ENCODE measurements at regions not wholly inside any gene's neighbourhood (a gene's known extent, or its start where the extent isn't known, plus 50 kb on each side); places are given as distances from the start of the nearest gene placed in this dataset.
A peak's percentile ranks its signal among the peaks of the same experiment; 100 is the strongest.
"Not testable (repeated sequence)": the region's sequence is repeated elsewhere in the genome, so short reads cannot be mapped to it uniquely, and the experiment has no call there.

- CTCF ChIA-PET, result interaction anchor here (0.8 to 1.2 kb wide), 2 partner anchors 68 to 639 kb away, joined by 3 read pairs; no protein-coding TSS in a partner anchor
Observed at GRCh38 chr14:106348873-106349540, 822.6 kb downstream of the TMEM121 start.

DNA sequence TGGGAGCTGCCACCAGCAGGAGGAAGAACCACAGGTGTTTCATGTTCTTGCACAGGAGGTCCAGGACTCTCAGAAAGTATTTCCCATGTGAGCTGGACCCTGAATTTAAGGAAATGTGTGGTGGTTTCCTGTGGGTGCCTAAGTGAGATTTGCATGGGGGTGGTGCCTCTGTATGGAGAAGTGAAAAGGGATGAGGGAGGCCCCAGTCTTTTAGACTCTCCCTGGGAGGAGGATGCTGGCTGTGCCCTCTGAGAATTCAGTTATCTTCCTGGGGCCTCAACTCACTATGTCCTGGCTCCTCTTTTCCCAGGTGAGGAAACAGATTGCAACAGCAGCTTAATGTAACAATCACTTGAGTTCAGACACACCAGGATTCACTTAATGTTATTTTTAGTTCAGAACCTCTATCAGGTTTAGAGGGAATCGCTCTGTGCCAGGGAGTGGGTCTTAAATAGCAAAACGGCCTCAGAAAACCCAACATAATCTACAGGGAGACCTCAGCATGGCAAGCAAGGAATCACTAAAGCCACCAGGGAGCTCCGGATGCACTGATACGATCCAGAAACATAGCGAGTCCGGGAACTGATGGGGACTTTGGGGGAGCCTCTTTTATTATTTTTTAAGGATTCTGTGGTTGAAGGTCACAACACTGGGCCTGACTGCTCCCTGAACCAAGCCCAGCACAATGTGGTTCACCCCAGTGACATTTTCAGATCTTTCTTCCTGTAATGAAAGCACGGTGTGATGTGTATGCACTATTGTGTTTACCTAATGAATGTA is 823.5 kb downstream of the TMEM121 start:
- POLR2A ChIA-PET; H3K9me3 ChIP-seq (ENCODE audit: control extremely low read depth in 1 of 3, control insufficient read depth in 2 of 3, insufficient read depth in 1 of 3, low read length in 2 of 3); H3K4me2 ChIP-seq (replicated peaks; ENCODE audit: low read depth, low read length, poor library complexity, severe bottlenecking); H4K20me1 ChIP-seq (ENCODE audit: control insufficient read depth, insufficient read depth, low read length, poor library complexity, severe bottlenecking); H3K9me3 Mint-ChIP-seq (ENCODE audit: insufficient read depth); intact Hi-C loops (cut with micrococcal nuclease); H2AFZ ChIP-seq (ENCODE audit: insufficient read depth, low read depth, low read length, poor library complexity, severe bottlenecking); H3K27me3 Mint-ChIP-seq; H3K27ac ChIP-seq (ENCODE audit: low read length in 2 of 2); H3K27me3 ChIP-seq (replicated peaks in 1 of 4; ENCODE audit: control extremely low read depth in 1 of 4, control insufficient read depth in 3 of 4, insufficient read depth in 4 of 4, low read length in 3 of 4); H3K9ac ChIP-seq (ENCODE audit: low read length); H3K36me3 ChIP-seq (replicated peaks in 1 of 2; ENCODE audit: control extremely low read depth in 1 of 2, control insufficient read depth in 1 of 2, extremely low read depth in 1 of 2, insufficient read depth in 2 of 2, low read length in 1 of 2); H3K79me2 ChIP-seq (ENCODE audit: control insufficient read depth, insufficient read depth, low read length): not testable (repeated sequence)
- Mint-ChIP-seq H3K27ac (peak overlapping the region; percentile 72), H3K4me3 (peak overlapping the region; percentile 73), H3K4me1 (peaks cover 29% of the 10 kb centered on the region)
- DNase-seq (peak; percentile 46), ATAC-seq (ENCODE audit: low read depth) (peak; percentile 57)
- WGBS (ENCODE audit: insufficient coverage), result 80% methylated on average over 1 of the region's 7 CpGs
- peak overlapping the region in 1 of 5 experiments; percentile 37 for H3K4me3 ChIP-seq (ENCODE audit: control extremely low read depth in 1 of 5, extremely low read depth in 1 of 5, insufficient read depth in 1 of 5, low read depth in 2 of 5, low read length in 4 of 5)
- peaks cover 8 to 27% of the 10 kb centered on the region in 2 donors for H3K4me1 ChIP-seq (ENCODE audit: control insufficient read depth in 2 of 2, insufficient read depth in 2 of 2, low read length in 2 of 2)
- CTCF ChIA-PET, result interaction anchor here (0.8 to 1.2 kb wide), 2 partner anchors 67 to 640 kb away, joined by 3 read pairs; no protein-coding TSS in a partner anchor

More at GRCh38 chr14:106348873-106349540, 822.6 kb downstream of the TMEM121 start:
- peak overlapping the region in 1 of 5 experiments; percentile 37 for H3K4me3 ChIP-seq (ENCODE audit: control extremely low read depth in 1 of 5, extremely low read depth in 1 of 5, insufficient read depth in 1 of 5, low read depth in 2 of 5, low read length in 4 of 5)
- DNase-seq (peak; percentile 75), ATAC-seq (ENCODE audit: low read depth) (peak; percentile 68)
- POLR2A ChIA-PET, result interaction anchor here (1.2 kb wide), 1 partner anchor 491 kb away, joined by 4 read pairs; no protein-coding TSS in a partner anchor
- H3K36me3 ChIP-seq (replicated peaks in 1 of 2; ENCODE audit: control extremely low read depth in 1 of 2, control insufficient read depth in 1 of 2, extremely low read depth in 1 of 2, insufficient read depth in 2 of 2, low read length in 1 of 2); H3K27ac ChIP-seq (ENCODE audit: low read length in 2 of 2); H3K9ac ChIP-seq (ENCODE audit: low read length); intact Hi-C loops (cut with micrococcal nuclease); H3K27me3 ChIP-seq (replicated peaks in 1 of 4; ENCODE audit: control extremely low read depth in 1 of 4, control insufficient read depth in 3 of 4, insufficient read depth in 4 of 4, low read length in 3 of 4); H3K79me2 ChIP-seq (ENCODE audit: control insufficient read depth, insufficient read depth, low read length); H4K20me1 ChIP-seq (ENCODE audit: control insufficient read depth, insufficient read depth, low read length, poor library complexity, severe bottlenecking); H3K9me3 ChIP-seq (ENCODE audit: control extremely low read depth in 1 of 3, control insufficient read depth in 2 of 3, insufficient read depth in 1 of 3, low read length in 2 of 3); H2AFZ ChIP-seq (ENCODE audit: insufficient read depth, low read depth, low read length, poor library complexity, severe bottlenecking); H3K27me3 Mint-ChIP-seq; H3K9me3 Mint-ChIP-seq (ENCODE audit: insufficient read depth): not testable (repeated sequence)
- TF ChIP-seq, protein P1, sequence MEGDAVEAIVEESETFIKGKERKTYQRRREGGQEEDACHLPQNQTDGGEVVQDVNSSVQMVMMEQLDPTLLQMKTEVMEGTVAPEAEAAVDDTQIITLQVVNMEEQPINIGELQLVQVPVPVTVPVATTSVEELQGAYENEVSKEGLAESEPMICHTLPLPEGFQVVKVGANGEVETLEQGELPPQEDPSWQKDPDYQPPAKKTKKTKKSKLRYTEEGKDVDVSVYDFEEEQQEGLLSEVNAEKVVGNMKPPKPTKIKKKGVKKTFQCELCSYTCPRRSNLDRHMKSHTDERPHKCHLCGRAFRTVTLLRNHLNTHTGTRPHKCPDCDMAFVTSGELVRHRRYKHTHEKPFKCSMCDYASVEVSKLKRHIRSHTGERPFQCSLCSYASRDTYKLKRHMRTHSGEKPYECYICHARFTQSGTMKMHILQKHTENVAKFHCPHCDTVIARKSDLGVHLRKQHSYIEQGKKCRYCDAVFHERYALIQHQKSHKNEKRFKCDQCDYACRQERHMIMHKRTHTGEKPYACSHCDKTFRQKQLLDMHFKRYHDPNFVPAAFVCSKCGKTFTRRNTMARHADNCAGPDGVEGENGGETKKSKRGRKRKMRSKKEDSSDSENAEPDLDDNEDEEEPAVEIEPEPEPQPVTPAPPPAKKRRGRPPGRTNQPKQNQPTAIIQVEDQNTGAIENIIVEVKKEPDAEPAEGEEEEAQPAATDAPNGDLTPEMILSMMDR (IDR thresholded peaks at IDR 0.05), result peak; percentile 80
- peak overlapping the region; percentile 67 for H3K27ac Mint-ChIP-seq
- peaks cover 8 to 27% of the 10 kb centered on the region in 2 donors for H3K4me1 ChIP-seq (ENCODE audit: control insufficient read depth in 2 of 2, insufficient read depth in 2 of 2, low read length in 2 of 2)
- WGBS (ENCODE audit: insufficient coverage), result 1% methylated on average over 9 of the region's 18 CpGs
- H3K4me3 Mint-ChIP-seq, result peak overlapping the region; percentile 73
- H3K4me2 ChIP-seq (replicated peaks; ENCODE audit: low read depth, low read length, poor library complexity, severe bottlenecking), result peak overlapping the region; percentile 19
- H3K4me1 Mint-ChIP-seq, result peaks cover 25% of the 10 kb centered on the region

DNA sequence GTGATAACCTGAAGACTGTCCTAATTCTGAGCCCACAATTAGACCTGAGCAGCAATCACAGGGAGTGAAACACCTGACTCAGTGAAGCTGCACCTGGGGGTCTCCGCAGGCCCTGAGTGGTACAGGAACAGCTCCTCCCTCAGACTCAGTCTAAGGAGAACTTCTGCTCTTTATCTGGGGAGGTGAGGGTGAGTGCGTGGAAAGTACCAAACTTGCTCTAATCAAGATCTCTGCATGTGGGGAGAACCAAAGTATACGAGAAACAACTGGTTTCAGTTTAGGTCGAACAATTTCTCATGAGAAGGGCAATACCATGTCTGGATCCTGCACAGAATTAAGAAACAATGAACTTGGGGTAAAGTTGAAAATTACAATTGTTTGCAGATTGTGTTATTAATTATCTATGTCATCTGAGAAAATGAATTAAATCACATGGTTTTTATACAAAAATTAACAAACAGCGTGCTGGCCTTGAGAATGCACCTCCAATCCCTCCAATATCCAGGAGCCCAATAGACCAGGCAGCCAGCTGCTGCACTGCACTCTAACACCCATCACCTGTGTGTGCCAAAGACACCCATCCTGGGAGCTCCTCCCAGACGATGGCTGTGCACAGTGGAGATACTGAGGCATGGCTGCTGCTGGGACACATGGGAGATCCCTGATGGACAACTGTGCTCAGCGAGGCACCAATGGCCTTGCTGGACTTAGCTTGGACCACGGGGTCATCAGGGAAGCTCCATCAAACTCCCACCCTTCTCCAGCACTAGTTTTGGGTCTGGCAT is 828.8 kb downstream of the TMEM121 start:
- H3K79me2 ChIP-seq (ENCODE audit: control insufficient read depth, insufficient read depth, low read length); intact Hi-C loops (cut with micrococcal nuclease); H3K9me3 Mint-ChIP-seq (ENCODE audit: insufficient read depth); CTCF ChIA-PET; H3K27me3 Mint-ChIP-seq; H4K20me1 ChIP-seq (ENCODE audit: control insufficient read depth, insufficient read depth, low read length, poor library complexity, severe bottlenecking); H2AFZ ChIP-seq (ENCODE audit: insufficient read depth, low read depth, low read length, poor library complexity, severe bottlenecking); H3K36me3 ChIP-seq (replicated peaks in 1 of 2; ENCODE audit: control extremely low read depth in 1 of 2, control insufficient read depth in 1 of 2, extremely low read depth in 1 of 2, insufficient read depth in 2 of 2, low read length in 1 of 2); H3K9me3 ChIP-seq (ENCODE audit: control extremely low read depth in 1 of 3, control insufficient read depth in 2 of 3, insufficient read depth in 1 of 3, low read length in 2 of 3); H3K4me1 ChIP-seq (ENCODE audit: control insufficient read depth in 2 of 2, insufficient read depth in 2 of 2, low read length in 2 of 2); H3K4me3 ChIP-seq (ENCODE audit: control extremely low read depth in 1 of 5, extremely low read depth in 1 of 5, insufficient read depth in 1 of 5, low read depth in 2 of 5, low read length in 4 of 5); POLR2A ChIA-PET; DNase-seq; H3K4me2 ChIP-seq (replicated peaks; ENCODE audit: low read depth, low read length, poor library complexity, severe bottlenecking); H3K27me3 ChIP-seq (replicated peaks in 1 of 4; ENCODE audit: control extremely low read depth in 1 of 4, control insufficient read depth in 3 of 4, insufficient read depth in 4 of 4, low read length in 3 of 4); H3K9ac ChIP-seq (ENCODE audit: low read length); ATAC-seq (ENCODE audit: low read depth); H3K27ac ChIP-seq (ENCODE audit: low read length in 2 of 2): not testable (repeated sequence)
- Mint-ChIP-seq H3K4me3 (peak overlapping the region; percentile 37), H3K27ac (peak overlapping the region; percentile 50), H3K4me1 (peaks cover 28% of the 10 kb centered on the region)
- WGBS (ENCODE audit: insufficient coverage), result 20% methylated on average over 2 of the region's 8 CpGs
